Endothelial cell of umbilical vein (primary cell): ENCODE measurements at regions not wholly inside any gene's neighbourhood (a gene's known extent, or its start where the extent isn't known, plus 50 kb on each side); places are given as distances from the start of the nearest gene placed in this dataset.

ENCODE experiments used
- BruUV-seq: library from RNA; stranded (reverse); fragments of 400-500 nt; replicated peaks from 2 replicates; lab custom pipeline; 2021; lab: Mats Ljungman, UMichigan
- CTCF ChIA-PET: fragments of 300-600, 350-600 bp; sonication (Branson Sonifier 250); formaldehyde crosslinking; loops from one replicate; lab custom pipeline; 2021; ENCODE audit warnings: antibody characterized with exemption, inconsistent platforms; lab: Charles Lee
- POLR2A ChIA-PET: fragments of 300-600, 350-600 bp; sonication (Branson Sonifier 250); formaldehyde crosslinking; loops from one replicate; lab custom pipeline; 2021; ENCODE audit warnings: antibody characterized with exemption, inconsistent platforms; lab: Charles Lee
- DNase-seq: peaks from one replicate; pipeline ENCODE4 v3.0.0-alpha.2; 2011; ENCODE audit warnings: low read depth, low spot score
- FAIRE-seq: peaks from 2 replicates; lab custom pipeline; 2011; peaks lifted over from hg19 to GRCh38; lab: Jason Lieb, UNC
- H2AFZ ChIP-seq: 2 replicates; pipeline ENCODE4 v1.6.0; 2012; ENCODE audit warnings: low read depth, low read length, control low read depth, inconsistent platforms
- H3K27ac ChIP-seq: 2 replicates; pipeline ENCODE4 v1.5.1; 2011; ENCODE audit warnings: low read depth, mild to moderate bottlenecking, control low read depth, low read length, moderate library complexity; ENCODE audit not compliant: insufficient read depth
- H3K27me3 ChIP-seq, 2 experiments: 2 replicates each; pipeline versions ENCODE4 v1.6.0 to v1.6.1; 2011; ENCODE audit warnings: low read length in 2 of 2, mixed read lengths in 1 of 2; ENCODE audit not compliant: control insufficient read depth in 2 of 2, insufficient read depth in 2 of 2
- H3K36me3 ChIP-seq, 2 experiments: 2 replicates in 1 of 2; 3 replicates in 1 of 2; pipeline ENCODE4 v1.5.1; 2011; ENCODE audit warnings: low read length in 2 of 2, mild to moderate bottlenecking in 1 of 2, moderate library complexity in 1 of 2; ENCODE audit not compliant: control insufficient read depth in 2 of 2, insufficient read depth in 2 of 2; ENCODE audit errors: extremely low read depth in 1 of 2
- H3K4me1 ChIP-seq: 3 replicates; pipeline ENCODE4 v1.5.1; 2011; ENCODE audit warnings: mild to moderate bottlenecking, low read length; ENCODE audit not compliant: control insufficient read depth, insufficient read depth; ENCODE audit errors: extremely low read depth
- H3K4me2 ChIP-seq: 2 replicates; pipeline ENCODE4 v1.6.1; 2011; ENCODE audit warnings: low read length, control low read depth, mixed read lengths; ENCODE audit not compliant: insufficient read depth
- H3K4me3 ChIP-seq, 3 experiments: fragments of 200-600 bp in 1 of 3; sonication (generic), shearing (Covaris generic) in 1 of 3; replicated peaks in 1 of 3; 2 replicates each; pipeline ENCODE4 v1.5.1; 2011 to 2016; ENCODE audit warnings: control low read depth in 3 of 3, low read length in 3 of 3, mild to moderate bottlenecking in 2 of 3, inconsistent platforms in 1 of 3, low read depth in 1 of 3, moderate library complexity in 1 of 3; ENCODE audit not compliant: insufficient read depth in 1 of 3
- H3K79me2 ChIP-seq: 2 replicates; pipeline ENCODE4 v1.6.0; 2012; ENCODE audit warnings: low read length, inconsistent platforms; ENCODE audit not compliant: control insufficient read depth, insufficient read depth
- H3K9ac ChIP-seq: replicated peaks from 2 replicates; pipeline ENCODE3; 2011; ENCODE audit warnings: low read length, control low read depth; ENCODE audit not compliant: insufficient read depth; ENCODE audit errors: extremely low read depth
- H3K9me1 ChIP-seq: replicated peaks from 3 replicates; pipeline ENCODE4 v1.6.0; 2011; ENCODE audit warnings: mild to moderate bottlenecking, low read length; ENCODE audit not compliant: control insufficient read depth, insufficient read depth; ENCODE audit errors: extremely low read depth
- H3K9me3 ChIP-seq: replicated peaks from 2 replicates; pipeline ENCODE4 v1.5.1; 2012; ENCODE audit warnings: low read length, inconsistent platforms; ENCODE audit not compliant: control insufficient read depth, insufficient read depth
- H4K20me1 ChIP-seq: replicated peaks from 2 replicates; pipeline ENCODE3; 2011; ENCODE audit warnings: mild to moderate bottlenecking, low read length; ENCODE audit not compliant: control insufficient read depth, insufficient read depth; ENCODE audit errors: extremely low read depth
- FOS ChIP-seq: IDR thresholded peaks from 2 replicates; pipeline ENCODE4 v1.6.1; 2011; ENCODE audit warnings: mild to moderate bottlenecking, low read length, moderate library complexity, borderline replicate concordance; ENCODE audit not compliant: insufficient read depth
- GATA2 ChIP-seq: IDR thresholded peaks from 2 replicates; pipeline ENCODE4 v1.7.0; 2011; ENCODE audit warnings: low read depth, mild to moderate bottlenecking, moderate library complexity, mixed read lengths, low read length; ENCODE audit not compliant: insufficient read length, insufficient read depth
- JUN ChIP-seq: IDR thresholded peaks from 2 replicates; pipeline ENCODE4 v1.6.1; 2011; ENCODE audit warnings: borderline replicate concordance, low read depth; ENCODE audit not compliant: insufficient read length, insufficient read depth
- MYC ChIP-seq: IDR thresholded peaks from one replicate; pipeline ENCODE4 v1.6.1; 2011; ENCODE audit warnings: mild to moderate bottlenecking, low read depth, low read length
- POLR2A ChIP-seq: IDR thresholded peaks from 2 replicates; pipeline ENCODE4 v1.6.1; 2012; ENCODE audit warnings: low read depth, mild to moderate bottlenecking, control low read depth, low read length
- dilution Hi-C: fragments of 300-500 bp; cut with MboI; formaldehyde crosslinking; loops from one replicate; pipeline ENCODE4 v1.15.0; 2019; ENCODE audit warnings: low sequenced_read_pairs; ENCODE audit not compliant: extremely low pct_ligation_motif_present
- intact Hi-C: fragments of 100-400 bp; cut with micrococcal nuclease; formaldehyde crosslinking; loops from one replicate; pipeline ENCODE4 v1.10.0; 2022

- intact Hi-C loops, result no loop called here
- no peak overlapping the region for H3K4me2 ChIP-seq
- no TSS peak for BruUV-seq
- dilution Hi-C loops, result no loop called here
- H3K4me1 ChIP-seq, result peaks cover 48% of the 10 kb centered on the region
- H3K27me3 ChIP-seq, result no peaks in the 10 kb centered on the region
- H4K20me1 ChIP-seq, result no peaks in the 10 kb centered on the region
- CTCF ChIA-PET, result no interaction called here
- H3K36me3 ChIP-seq, result no peaks in the 10 kb centered on the region
- TF ChIP-seq JUN (no peak), POLR2A (no peak)
- no peaks in the 10 kb centered on the region for H3K9me1 ChIP-seq
- no peaks in the 10 kb centered on the region for H3K79me2 ChIP-seq
- H3K27ac ChIP-seq, result no peak overlapping the region
- DNase-seq (no peak), FAIRE-seq (no peak)
- H2AFZ ChIP-seq, result no peak overlapping the region
- H3K4me3 ChIP-seq, result no peak overlapping the region
- POLR2A ChIA-PET, result no interaction called here
- H3K9me3 ChIP-seq, result no peaks in the 10 kb centered on the region
- no peak overlapping the region for H3K9ac ChIP-seq
These were observed 106.1 kb upstream of the TMEM170B start for GRCh38 chr6:11431455-11431937.

GRCh38 chr6:11430036-11430435, 107.5 kb upstream of the TMEM170B start:
- H3K4me2 ChIP-seq, result no peak overlapping the region
- no peak for FAIRE-seq
- ChIA-PET CTCF (no interaction called here), POLR2A (no interaction called here)
- H3K9me1 ChIP-seq, result no peaks in the 10 kb centered on the region
- no peak overlapping the region for H3K27ac ChIP-seq
- H3K36me3 ChIP-seq, result no peaks in the 10 kb centered on the region
- H4K20me1 ChIP-seq, result no peaks in the 10 kb centered on the region
- no peak overlapping the region for H3K9ac ChIP-seq
- no peak for DNase-seq
- peaks cover 63% of the 10 kb centered on the region for H3K4me1 ChIP-seq
- dilution Hi-C loops, result no loop called here
- no TSS peak for BruUV-seq
- no peaks in the 10 kb centered on the region for H3K9me3 ChIP-seq
- no peaks in the 10 kb centered on the region for H3K27me3 ChIP-seq
- TF ChIP-seq MYC (no peak), FOS (no peak), GATA2 (no peak)
- no peak overlapping the region for H3K4me3 ChIP-seq
- H3K79me2 ChIP-seq, result no peaks in the 10 kb centered on the region
- H2AFZ ChIP-seq, result no peak overlapping the region
- intact Hi-C loops, result no loop called here
